ENCODE measurements at regions not wholly inside any gene's neighbourhood (a gene's known extent, or its start where the extent isn't known, plus 50 kb on each side); places are given as distances from the start of the nearest gene placed in this dataset.
"Not testable (repeated sequence)": the region's sequence is repeated elsewhere in the genome, so short reads cannot be mapped to it uniquely, and the experiment has no call there.

DNA sequence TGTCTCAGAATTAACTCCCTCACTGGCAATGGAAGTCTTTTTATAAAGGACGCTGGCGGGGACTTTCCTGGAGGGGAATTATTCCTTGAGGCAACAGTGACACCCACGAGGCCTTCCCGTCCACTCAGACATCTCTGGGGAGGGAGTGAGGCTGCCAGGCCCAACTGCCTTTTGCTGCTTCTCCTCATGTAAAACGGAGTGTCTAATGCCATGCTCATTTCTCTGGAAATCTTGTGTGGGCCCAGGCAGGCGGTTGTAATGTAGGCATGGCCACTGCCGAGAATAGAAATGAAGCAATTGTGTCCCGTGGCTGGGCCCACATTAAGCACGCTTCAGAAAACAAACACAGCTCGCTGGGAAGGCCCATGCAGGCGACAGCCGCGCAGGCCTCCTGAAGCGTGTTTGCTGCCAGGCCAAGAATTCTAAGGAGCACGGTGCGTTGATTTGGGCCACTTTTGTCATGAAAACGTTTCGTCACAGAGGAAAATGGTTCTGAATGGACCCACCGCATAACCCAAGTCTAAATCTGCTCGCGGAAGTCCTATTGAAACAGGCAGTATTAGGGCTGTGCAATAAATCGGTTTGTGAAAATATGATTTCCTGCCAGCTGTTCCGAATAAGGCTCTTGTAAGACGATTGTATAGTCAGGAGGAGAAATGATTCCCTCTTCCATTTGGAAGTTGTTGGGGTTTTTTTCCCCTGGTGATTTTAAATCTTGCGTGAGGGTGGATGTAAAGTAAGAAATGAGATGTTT, 104.2 kb upstream of the CHST15 start:
- TF ChIP-seq, protein P1, sequence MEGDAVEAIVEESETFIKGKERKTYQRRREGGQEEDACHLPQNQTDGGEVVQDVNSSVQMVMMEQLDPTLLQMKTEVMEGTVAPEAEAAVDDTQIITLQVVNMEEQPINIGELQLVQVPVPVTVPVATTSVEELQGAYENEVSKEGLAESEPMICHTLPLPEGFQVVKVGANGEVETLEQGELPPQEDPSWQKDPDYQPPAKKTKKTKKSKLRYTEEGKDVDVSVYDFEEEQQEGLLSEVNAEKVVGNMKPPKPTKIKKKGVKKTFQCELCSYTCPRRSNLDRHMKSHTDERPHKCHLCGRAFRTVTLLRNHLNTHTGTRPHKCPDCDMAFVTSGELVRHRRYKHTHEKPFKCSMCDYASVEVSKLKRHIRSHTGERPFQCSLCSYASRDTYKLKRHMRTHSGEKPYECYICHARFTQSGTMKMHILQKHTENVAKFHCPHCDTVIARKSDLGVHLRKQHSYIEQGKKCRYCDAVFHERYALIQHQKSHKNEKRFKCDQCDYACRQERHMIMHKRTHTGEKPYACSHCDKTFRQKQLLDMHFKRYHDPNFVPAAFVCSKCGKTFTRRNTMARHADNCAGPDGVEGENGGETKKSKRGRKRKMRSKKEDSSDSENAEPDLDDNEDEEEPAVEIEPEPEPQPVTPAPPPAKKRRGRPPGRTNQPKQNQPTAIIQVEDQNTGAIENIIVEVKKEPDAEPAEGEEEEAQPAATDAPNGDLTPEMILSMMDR (IDR thresholded peaks at IDR 0.05; ENCODE audit: control extremely low read depth, extremely low read depth, low read depth, missing control alignments): no peak
- DNase-seq (ENCODE audit: extremely low spot score): no peak
- ChIA-PET CTCF (no interaction called here), POLR2A (no interaction called here)

DNA sequence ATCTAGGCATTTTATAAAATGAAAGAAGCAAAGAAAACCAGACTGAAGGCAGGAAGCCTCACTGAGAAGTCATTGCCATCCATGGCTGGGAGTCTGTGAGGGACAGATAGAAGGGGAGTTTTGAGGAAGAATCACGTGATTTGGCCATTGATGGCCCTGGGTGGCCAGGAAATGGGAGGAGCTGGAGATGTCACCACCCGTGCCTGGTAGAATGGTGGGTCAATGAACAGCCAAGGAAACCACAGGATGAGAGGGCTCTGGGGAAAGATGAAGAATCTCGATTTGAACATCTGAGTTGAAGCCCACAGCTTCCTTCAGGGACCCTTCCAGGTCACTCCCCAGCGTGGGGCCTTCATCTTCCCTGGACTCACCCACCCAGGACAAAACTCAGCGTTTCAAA, 103.3 kb upstream of the CHST15 start:
- TF ChIP-seq, protein P1 (IDR thresholded peaks at IDR 0.05; ENCODE audit: control extremely low read depth, extremely low read depth, low read depth, missing control alignments): no peak
- DNase-seq (ENCODE audit: extremely low spot score): no peak
- ChIA-PET POLR2A (no interaction called here), CTCF (interaction anchor here (1.0 kb wide), 1 partner anchor 10 kb away, joined by 3 read pairs; no protein-coding TSS in a partner anchor)

DNA sequence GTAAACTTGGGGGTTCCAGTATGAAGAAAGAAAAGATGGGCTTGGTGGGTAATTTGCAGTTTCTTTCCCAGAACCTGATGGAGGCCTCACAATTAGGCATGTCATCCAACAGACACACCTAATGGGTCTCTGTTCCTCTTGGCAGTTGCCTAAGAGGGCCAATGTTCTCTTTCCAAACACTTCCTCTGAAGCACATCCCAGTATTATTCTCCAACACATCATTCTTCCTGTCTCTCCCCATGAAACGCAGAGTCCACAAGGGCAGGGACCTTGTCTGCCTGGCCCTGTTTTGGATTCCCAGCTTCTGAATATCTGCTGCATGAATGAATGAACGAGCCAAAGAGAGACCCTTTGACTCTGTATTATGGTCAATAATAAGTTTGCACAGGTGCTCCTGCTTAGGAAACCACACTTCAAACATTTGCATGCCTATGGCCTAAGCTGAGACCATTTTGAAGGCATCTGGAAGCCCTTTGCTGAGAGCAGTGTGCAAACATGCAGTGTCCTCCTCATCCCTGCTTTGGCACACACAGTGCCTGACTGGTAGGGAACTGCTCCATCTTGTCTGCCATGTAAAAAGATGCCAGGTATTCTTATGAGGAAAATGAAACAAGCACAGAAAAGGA, 100.9 kb upstream of the CHST15 start:
- TF ChIP-seq, protein P1 (IDR thresholded peaks at IDR 0.05; ENCODE audit: control extremely low read depth, extremely low read depth, low read depth, missing control alignments): no peak
- DNase-seq (ENCODE audit: extremely low spot score): no peak
- CTCF ChIA-PET: interaction anchor here (2.4 kb wide), 1 partner anchor 10 kb away, joined by 6 read pairs; no protein-coding TSS in a partner anchor
- POLR2A ChIA-PET: no interaction called here

DNA sequence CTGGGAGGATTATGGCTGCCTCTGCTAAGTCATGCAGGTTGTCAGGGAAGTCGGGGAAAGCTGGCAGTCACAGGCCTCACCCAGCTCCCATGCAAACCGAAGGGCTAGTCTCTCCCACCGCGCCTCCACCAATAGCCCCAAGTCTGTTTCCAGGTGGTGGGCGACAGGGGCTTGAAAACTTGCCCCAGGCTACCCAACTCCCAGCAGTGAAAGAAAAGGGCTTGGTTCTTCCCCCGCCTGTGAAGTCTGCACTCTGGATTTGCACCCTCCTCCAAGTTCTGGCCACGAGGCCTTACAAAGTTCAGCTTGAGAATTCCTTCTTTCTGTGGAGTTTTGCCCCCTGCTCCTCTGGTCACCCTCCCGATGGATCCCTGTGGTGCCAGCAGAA, 99.9 kb upstream of the CHST15 start:
- TF ChIP-seq, protein P1 (IDR thresholded peaks at IDR 0.05; ENCODE audit: control extremely low read depth, extremely low read depth, low read depth, missing control alignments): no peak
- no peak for DNase-seq (ENCODE audit: extremely low spot score)
- POLR2A ChIA-PET: no interaction called here
- CTCF ChIA-PET: interaction anchor here (0.8 to 2.4 kb wide), 10 partner anchors 9 to 210 kb away, joined by 3 to 9 read pairs (median 5); no protein-coding TSS in a partner anchor

DNA sequence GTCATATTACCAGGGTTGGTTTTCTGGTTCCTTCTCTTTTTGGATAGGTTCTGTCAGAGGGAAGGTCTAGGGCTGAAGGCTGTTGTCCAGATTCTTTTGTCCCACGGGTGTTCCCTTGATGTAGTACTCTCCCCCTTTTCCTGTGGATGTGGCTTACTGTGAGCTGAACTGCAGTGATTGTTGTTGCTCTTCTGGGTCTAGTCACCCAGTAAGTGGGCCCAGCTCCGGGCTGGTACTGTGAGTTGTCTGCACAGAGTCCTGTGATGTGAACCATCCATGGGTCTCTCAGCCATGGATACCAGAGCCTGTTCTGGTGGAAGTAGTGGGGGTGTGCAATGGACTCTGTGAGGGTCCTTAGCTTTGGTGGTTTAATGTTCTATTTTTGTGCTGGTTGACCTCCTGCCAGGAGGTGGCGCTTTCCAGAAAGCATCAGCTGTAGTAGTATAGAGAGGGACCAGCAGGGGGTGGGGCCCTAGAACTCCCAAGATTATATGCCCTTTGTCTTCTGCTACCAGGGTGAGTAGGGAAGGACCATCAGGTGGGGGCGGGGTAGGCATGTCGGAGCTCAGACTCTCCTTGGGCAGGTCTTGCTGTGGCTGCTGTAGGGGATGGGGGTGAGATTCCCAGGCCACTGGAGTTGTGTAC, 99.4 kb upstream of the CHST15 start:
- POLR2A ChIA-PET; DNase-seq (ENCODE audit: extremely low spot score): not testable (repeated sequence)
- TF ChIP-seq, protein P1 (IDR thresholded peaks at IDR 0.05; ENCODE audit: control extremely low read depth, extremely low read depth, low read depth, missing control alignments): peak; percentile 30
- CTCF ChIA-PET: interaction anchor here (0.8 to 2.4 kb wide), 13 partner anchors 9 to 211 kb away, joined by 3 to 9 read pairs (median 5); no protein-coding TSS in a partner anchor

DNA sequence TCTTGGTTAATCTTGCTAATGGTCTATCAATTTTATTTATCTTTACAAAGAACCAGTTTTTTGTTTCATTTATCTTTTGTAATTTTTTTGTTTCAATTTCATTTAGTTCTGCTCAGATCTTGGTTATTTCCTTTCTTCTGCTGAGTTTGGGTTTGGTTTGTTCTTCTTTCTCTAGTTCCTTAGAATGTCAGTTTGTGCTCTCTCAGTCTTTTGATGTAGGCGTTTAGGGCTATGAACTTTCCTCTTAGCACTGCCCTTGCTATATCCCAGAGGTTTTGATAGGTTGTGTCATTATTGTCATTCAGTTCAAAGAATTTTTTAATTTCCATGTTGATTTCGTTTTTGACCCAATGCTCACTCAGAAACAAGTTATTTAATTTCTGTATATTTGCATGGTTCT, 97.1 kb upstream of the CHST15 start:
- POLR2A ChIA-PET; DNase-seq (ENCODE audit: extremely low spot score); CTCF ChIA-PET: not testable (repeated sequence)

Data from GM10248 (cell line).